K562 (cell line): ENCODE measurements at regions not wholly inside any gene's neighbourhood (a gene's known extent, or its start where the extent isn't known, plus 50 kb on each side); places are given as distances from the start of the nearest gene placed in this dataset.

ENCODE experiments used
- ATAC-seq: fragments of 200-7000 bp; cut with Tn5 transposase; 3 replicates; pipeline ENCODE4 v1.9.1; 2020; ENCODE audit warnings: moderate library complexity
- BruUV-seq: library from RNA; stranded (reverse); fragments of 400-500 nt; replicated peaks from 2 replicates; lab custom pipeline; 2021; lab: Mats Ljungman, UMichigan
- CTCF ChIA-PET: fragments of 300-600 bp; formaldehyde crosslinking; extraction: SDS; loops from one replicate; lab custom pipeline; 2021; ENCODE audit warnings: low intra/inter-chr PET ratio; lab: Yijun Ruan, JAX
- POLR2A ChIA-PET: fragments of 300-600, 350-650 bp; sonication (Branson Sonifier 250); formaldehyde crosslinking; extraction: SDS; loops from one replicate; lab custom pipeline; 2021; ENCODE audit warnings: antibody characterized with exemption, inconsistent platforms; lab: Yijun Ruan, JAX
- DNase-seq, 4 experiments: peaks; one replicate each; pipeline versions ENCODE4 v3.0.0 to v3.0.0-alpha.2; 2011 to 2018; ENCODE audit warnings: low spot score in 3 of 4, mixed read lengths in 3 of 4; ENCODE audit errors: extremely low read depth in 1 of 4
- FAIRE-seq: peaks from 2 replicates; lab custom pipeline; 2011; peaks lifted over from hg19 to GRCh38; lab: Jason Lieb, UNC
- H2AFZ ChIP-seq: 2 replicates; pipeline ENCODE4 v1.6.0; 2011; ENCODE audit warnings: low read depth, low read length, control low read depth, inconsistent platforms
- H3K27ac ChIP-seq: fragments of 200-600 bp; 3 replicates; pipeline ENCODE4 v1.8.0; 2011; ENCODE audit warnings: low read depth, mild to moderate bottlenecking, control low read depth, inconsistent platforms, low read length, moderate library complexity, mixed read lengths; ENCODE audit errors: extremely low read depth
- H3K27me3 ChIP-seq, 2 experiments: fragments of 300-600 bp in 1 of 2; 2 replicates in 1 of 2; 3 replicates in 1 of 2; pipeline versions ENCODE4 v1.6.0 to v1.8.0; 2011; ENCODE audit warnings: inconsistent platforms in 2 of 2, low read length in 2 of 2, mild to moderate bottlenecking in 1 of 2, mixed read lengths in 1 of 2, moderate library complexity in 1 of 2; ENCODE audit not compliant: control insufficient read depth in 2 of 2, insufficient read depth in 2 of 2
- H3K36me3 ChIP-seq: fragments of 300-600 bp; 3 replicates; pipeline ENCODE4 v1.8.0; 2011; ENCODE audit warnings: mild to moderate bottlenecking, low read length, inconsistent platforms; ENCODE audit not compliant: control insufficient read depth, insufficient read depth
- H3K4me1 ChIP-seq, 2 experiments: fragments of 200-600 bp in 1 of 2; replicated peaks in 1 of 2; 2 replicates in 1 of 2; 3 replicates in 1 of 2; pipeline versions ENCODE4 v1.5.1 to v1.8.0; 2011; ENCODE audit warnings: inconsistent platforms in 2 of 2, low read length in 2 of 2, mild to moderate bottlenecking in 1 of 2, mixed read lengths in 1 of 2, moderate library complexity in 1 of 2; ENCODE audit not compliant: control insufficient read depth in 2 of 2, insufficient read depth in 2 of 2
- H3K4me2 ChIP-seq: 2 replicates; pipeline ENCODE4 v1.6.1; 2011; ENCODE audit warnings: low read length, control low read depth, inconsistent platforms, mixed read lengths; ENCODE audit not compliant: insufficient read depth
- H3K4me3 ChIP-seq: fragments of 200-600 bp; sonication (generic), shearing (Covaris generic); 2 replicates; pipeline ENCODE4 v1.5.1; 2016; ENCODE audit warnings: control low read depth, inconsistent platforms
- H3K79me2 ChIP-seq: fragments of 200-600 bp; 3 replicates; pipeline ENCODE4 v1.8.0; 2011; ENCODE audit warnings: low read length, inconsistent platforms; ENCODE audit not compliant: control insufficient read depth, insufficient read depth
- H3K9ac ChIP-seq, 2 experiments: 2 replicates each; pipeline versions ENCODE4 v1.6.0 to v1.6.1; 2011; ENCODE audit warnings: low read depth in 2 of 2, low read length in 2 of 2, control low read depth in 1 of 2, inconsistent platforms in 1 of 2, mild to moderate bottlenecking in 1 of 2, mixed read lengths in 1 of 2; ENCODE audit not compliant: insufficient read depth in 1 of 2
- H3K9me1 ChIP-seq: one replicate; pipeline ENCODE4 v1.6.0; 2011; ENCODE audit warnings: inconsistent platforms, mild to moderate bottlenecking, low read length, moderate library complexity; ENCODE audit not compliant: control insufficient read depth, insufficient read depth
- H3K9me3 ChIP-seq: replicated peaks from 2 replicates; pipeline ENCODE4 v1.5.1; 2011; ENCODE audit warnings: low read depth, low read length, inconsistent platforms; ENCODE audit not compliant: control insufficient read depth, insufficient read depth
- H4K20me1 ChIP-seq: replicated peaks from 2 replicates; pipeline ENCODE4 v1.6.1; 2011; ENCODE audit warnings: low read length, inconsistent platforms, mixed read lengths; ENCODE audit not compliant: control insufficient read depth, insufficient read depth
- CEBPG ChIP-seq, 3 experiments: fragments of 200-800 bp in 1 of 3; sonication (Bioruptor generic) in 1 of 3; sonication (generic) in 1 of 3; formaldehyde crosslinking in 1 of 3; IDR thresholded peaks in 2 of 3; conservative IDR thresholded peaks in 1 of 3; 2 replicates each; pipeline versions ENCODE4 v1.6.1 to v1.8.0; 2016 to 2022; ENCODE audit warnings: missing compliant biosample characterization in 2 of 3, missing genetic modification characterization in 2 of 3, mild to moderate bottlenecking in 1 of 3, missing genetic modification reagents in 1 of 3
- MITF ChIP-seq: IDR thresholded peaks from 2 replicates; pipeline ENCODE4 v1.6.1; 2014; ENCODE audit warnings: antibody characterized with exemption
- NELFE ChIP-seq: IDR thresholded peaks from 2 replicates; pipeline ENCODE4 v1.6.1; 2011; ENCODE audit warnings: mild to moderate bottlenecking; ENCODE audit not compliant: insufficient read depth, insufficient read length
- TFE3 ChIP-seq: fragments of 450-650 bp; formaldehyde crosslinking; IDR thresholded peaks from 2 replicates; pipeline ENCODE4 v1.4.0; 2020; ENCODE audit warnings: mild to moderate bottlenecking, mixed read lengths
- ZNF778 ChIP-seq: fragments of 450-650 bp; formaldehyde crosslinking; IDR thresholded peaks from 2 replicates; pipeline ENCODE4 v1.4.0; 2020; ENCODE audit warnings: mild to moderate bottlenecking, moderate library complexity
- ZNF830 ChIP-seq: fragments of 250-450 bp; sonication (Bioruptor Pico); IDR thresholded peaks from 2 replicates; pipeline ENCODE4 v1.5.0; 2021; ENCODE audit warnings: mild to moderate bottlenecking
- WGBS: fragments of 100-300 bp; shearing (Covaris generic); methylation state at CpG from one replicate; pipeline ENCODE4 v1.1.6; 2016; ENCODE audit warnings: low coverage, mixed read lengths; ENCODE audit not compliant: insufficient coverage; ENCODE audit errors: missing lambda C conversion rate; 5-methylcytosine and 5-hydroxymethylcytosine counted together
- in situ Hi-C: fragments of 300-500 bp; cut with MboI; formaldehyde crosslinking; loops from 4 replicates; pipeline ENCODE4 v1.15.0; 2018; ENCODE audit warnings: inconsistent platforms, mixed read lengths
- intact Hi-C: fragments of 100-400 bp; cut with micrococcal nuclease; formaldehyde crosslinking; loops from 2 replicates; pipeline ENCODE4 v1.14.2; 2022

GRCh38 chr1:55869065-55869464 is 653.9 kb upstream of the USP24 start:
- intact Hi-C loops, result no loop called here
- H3K27me3 ChIP-seq, result no peaks in the 10 kb centered on the region
- no peak overlapping the region for H3K27ac ChIP-seq
- no peak overlapping the region for H2AFZ ChIP-seq
- BruUV-seq, result no TSS peak
- H3K4me1 ChIP-seq, result no peaks in the 10 kb centered on the region
- ChIA-PET POLR2A (no interaction called here), CTCF (no interaction called here)
- no peak overlapping the region for H3K4me2 ChIP-seq
- H3K79me2 ChIP-seq, result no peaks in the 10 kb centered on the region
- no peak overlapping the region for H3K4me3 ChIP-seq
- ATAC-seq (no peak), DNase-seq (no peak), FAIRE-seq (no peak)
- H4K20me1 ChIP-seq, result no peaks in the 10 kb centered on the region
- no peaks in the 10 kb centered on the region for H3K9me1 ChIP-seq
- H3K36me3 ChIP-seq, result no peaks in the 10 kb centered on the region
- in situ Hi-C loops, result no loop called here
- TF ChIP-seq TFE3 (CRISPR knock-in tag) (no peak), ZNF830 (CRISPR knock-in tag) (no peak), CEBPG (CRISPR knock-in tag; IDR thresholded peaks at IDR 0.05) (no peak), CEBPG (tag; conservative IDR thresholded peaks at IDR 0.05 in 1 of 2, IDR thresholded peaks at IDR 0.05 in 1 of 2) (no peak), MITF (no peak), NELFE (no peak), ZNF778 (CRISPR knock-in tag) (no peak)
- no peak overlapping the region for H3K9ac ChIP-seq
- H3K9me3 ChIP-seq, result no peaks in the 10 kb centered on the region
- WGBS, result 0% methylated on average over 1 of the region's 1 CpG
